Right forelimb (tissue), 1 donor: ENCODE measurements at regions not wholly inside any gene's neighbourhood (a gene's known extent, or its start where the extent isn't known, plus 50 kb on each side); places are given as distances from the start of the nearest gene placed in this dataset.

Experiments used
- DNase-seq: peaks from one replicate; pipeline ENCODE4 v3.0.0-alpha.2; 2018

DNA sequence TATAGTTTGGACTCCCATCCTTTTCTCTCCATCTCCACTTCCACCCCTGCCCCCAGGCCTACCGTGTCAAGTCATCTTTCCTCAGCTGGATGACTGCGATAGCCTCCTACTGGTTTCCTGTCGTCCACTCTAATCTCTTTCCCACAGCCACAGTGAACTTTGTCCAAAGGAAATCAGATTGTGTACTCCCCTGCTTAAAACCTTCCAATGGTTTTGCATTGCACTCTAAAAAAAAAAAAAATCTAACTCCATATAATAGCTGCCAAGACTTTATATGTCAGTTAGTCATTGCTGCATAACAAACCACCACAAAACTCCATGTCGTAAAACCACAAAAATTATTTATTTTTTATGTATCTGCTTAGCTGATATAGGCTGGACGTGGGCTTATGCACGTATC lies 160.2 kb upstream of the CCDC68 start:
- no peak for DNase-seq

- DNase-seq, result no peak
Observed at GRCh38 chr18:55119016-55119415, 159.8 kb upstream of the CCDC68 start.

GRCh38 chr18:55116863-55117262 lies 157.6 kb upstream of the CCDC68 start:
- DNase-seq, result no peak

DNA sequence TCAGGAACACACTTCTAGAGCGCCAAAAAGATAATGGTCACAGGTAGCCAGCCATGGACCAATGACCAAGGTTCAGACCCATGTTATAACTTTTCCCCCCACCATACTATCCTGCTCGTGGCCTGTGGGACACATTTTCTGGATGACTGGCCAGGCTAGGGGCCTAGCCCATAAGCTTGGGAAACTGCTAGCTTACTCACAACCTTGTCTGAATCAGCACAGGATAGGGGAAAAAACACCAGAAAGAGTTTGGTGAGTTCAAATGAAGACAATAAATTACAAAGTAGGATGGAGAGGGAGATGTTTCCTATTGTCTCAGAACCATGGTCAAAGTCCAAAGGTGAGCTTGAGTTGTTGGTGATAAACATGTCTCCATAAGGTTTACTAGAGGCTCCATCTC lies 156.3 kb upstream of the CCDC68 start:
- DNase-seq, result no peak

DNA sequence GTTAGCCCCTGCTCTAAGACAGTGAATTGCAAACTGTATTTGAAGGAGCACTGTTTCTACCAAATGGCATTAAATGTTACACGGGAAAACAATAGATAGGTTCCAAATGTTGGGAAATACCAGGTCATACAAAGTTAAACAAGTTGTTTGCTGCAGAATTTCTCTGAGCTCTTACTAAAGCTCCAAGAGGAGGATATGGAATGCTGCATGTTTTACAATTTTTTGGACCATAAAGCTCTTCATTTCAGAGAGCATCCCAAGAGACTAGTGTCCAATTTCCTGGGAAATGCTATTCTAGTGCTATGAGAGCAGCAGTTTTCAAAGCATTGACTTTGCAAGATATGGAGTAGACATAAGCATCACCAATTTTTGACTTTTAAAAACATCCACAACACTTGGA lies 155.6 kb upstream of the CCDC68 start:
- DNase-seq, result no peak

DNA sequence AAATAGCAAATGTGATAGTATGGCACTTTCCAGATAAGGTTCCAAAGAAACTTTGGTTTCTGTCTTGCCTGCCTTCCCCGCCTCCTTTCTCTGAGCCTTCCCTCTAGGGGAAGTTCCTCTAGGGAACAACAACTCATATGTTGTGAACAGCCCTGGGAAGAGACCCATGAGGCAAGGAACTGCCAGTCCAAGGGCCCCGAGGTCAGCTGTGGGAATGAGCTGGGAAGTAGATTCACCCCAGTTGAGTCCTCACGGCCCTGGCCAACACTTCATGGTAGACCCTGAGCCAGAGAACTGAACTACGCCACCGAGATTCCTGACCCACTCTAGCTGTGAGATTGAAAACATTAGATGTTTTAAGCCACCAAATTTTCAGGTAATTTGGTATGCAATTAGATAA lies 154.5 kb upstream of the CCDC68 start:
- no peak for DNase-seq

DNA sequence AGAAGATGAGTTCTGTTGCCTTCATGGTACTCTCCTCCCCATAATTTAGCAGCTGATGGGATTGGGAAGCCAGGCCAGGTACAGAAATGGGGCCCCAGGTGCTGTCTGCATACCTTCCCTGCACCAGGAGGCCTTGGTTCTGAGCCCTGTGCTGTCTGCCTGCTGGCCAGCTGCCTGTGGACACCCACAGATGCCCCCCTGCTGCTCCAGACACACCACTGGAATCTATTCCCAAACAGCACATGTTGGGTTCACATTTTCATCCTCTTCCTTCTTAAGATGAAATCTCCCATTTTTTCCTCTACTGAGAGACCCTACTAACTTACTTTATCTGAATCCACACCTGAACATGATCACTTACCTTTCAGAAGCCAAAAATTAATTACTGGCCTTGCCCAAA lies 152.0 kb upstream of the CCDC68 start:
- DNase-seq, result no peak

DNA sequence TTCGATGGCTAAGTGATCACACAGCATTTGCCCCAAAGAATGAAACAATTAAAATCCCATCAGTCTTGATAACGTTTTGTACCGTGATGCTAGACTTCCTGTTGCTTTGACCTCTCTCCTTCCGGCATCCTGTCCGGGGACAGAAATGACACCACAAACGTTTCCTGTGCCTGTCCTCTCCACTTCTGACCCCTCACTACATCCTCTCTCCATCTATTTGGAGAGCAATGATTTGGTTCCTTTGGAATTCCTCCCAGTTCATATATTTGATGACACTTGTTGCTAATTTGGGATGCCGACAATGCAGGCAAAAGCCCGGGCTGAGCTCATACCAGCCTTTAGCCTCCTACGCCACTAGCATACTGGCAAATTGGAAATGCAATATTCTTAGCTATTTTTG lies 151.2 kb upstream of the CCDC68 start:
- DNase-seq, result no peak

DNA sequence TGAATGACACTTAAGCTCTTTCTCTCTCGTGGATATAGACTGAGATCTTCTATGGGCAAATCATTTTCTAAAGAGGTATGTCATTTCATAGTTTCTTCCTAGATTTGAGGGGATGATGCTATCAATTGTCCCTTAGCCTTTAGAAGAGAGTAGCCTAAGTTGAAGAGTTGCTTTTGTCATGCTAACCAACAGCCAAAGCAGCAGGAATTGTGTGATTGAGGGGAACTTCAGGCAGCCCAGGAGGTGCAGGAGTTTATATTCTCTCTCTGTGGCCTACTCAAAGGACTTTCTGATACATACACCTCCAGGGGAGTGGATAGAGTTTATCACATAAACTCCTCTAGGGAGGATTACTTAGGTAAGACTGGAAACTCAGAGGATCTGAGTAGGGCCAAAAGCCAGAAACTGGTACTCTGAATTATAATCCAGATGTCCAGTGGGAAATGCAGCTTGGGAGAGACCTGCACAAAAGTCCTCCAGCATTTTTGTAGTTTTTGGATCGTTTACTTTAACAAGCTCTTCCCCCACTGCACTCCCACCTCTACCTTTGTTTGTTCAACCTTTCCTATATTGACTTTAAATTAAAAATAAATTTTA lies 150.7 kb upstream of the CCDC68 start:
- no peak for DNase-seq

DNA sequence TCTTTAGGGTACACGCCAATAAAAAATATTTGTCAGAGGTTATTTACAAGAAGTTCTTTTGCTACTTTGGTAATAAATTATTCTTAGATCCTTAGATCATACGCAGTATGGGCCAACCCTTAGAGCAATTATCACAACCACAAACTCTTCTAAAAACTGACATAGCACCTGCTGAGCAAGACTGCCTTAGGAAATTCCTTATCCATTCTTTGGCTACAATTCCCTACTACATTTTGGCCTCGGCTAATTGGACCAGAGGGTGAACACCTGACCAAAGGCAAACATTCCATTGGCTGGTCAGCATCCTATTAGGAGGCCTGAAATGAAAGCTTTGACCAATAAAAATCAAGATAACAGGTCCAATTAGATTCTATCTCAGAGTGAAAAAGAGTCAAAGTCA lies 147.6 kb upstream of the CCDC68 start:
- no peak for DNase-seq

GRCh38 chr18:55106466-55106865 lies 147.2 kb upstream of the CCDC68 start:
- no peak for DNase-seq

GRCh38 chr18:55105873-55106272 lies 146.6 kb upstream of the CCDC68 start:
- DNase-seq, result no peak

DNA sequence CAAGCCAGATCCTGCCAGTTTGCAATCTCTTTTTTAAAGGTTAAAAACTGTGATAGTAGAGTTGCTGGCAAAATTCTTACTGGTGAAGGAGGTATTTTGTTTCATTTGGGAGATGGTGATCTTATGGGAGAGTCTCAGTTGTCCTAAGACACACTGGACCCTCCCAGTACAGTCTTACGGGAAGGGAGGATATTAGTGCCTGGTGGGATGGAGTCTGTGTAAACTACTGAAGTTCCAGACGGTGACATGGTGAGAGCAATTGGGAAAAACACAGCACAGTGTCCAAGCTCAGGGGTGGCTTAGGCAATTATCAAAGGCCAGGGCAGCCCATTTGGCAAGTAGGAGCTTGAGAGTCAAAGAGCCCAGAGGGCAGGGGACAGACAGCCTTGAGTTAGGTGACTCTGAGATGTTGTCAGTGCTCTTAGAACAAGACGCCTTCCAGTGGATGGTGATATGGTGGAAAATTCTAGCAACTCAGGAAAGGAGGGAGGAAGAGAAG lies 143.7 kb upstream of the CCDC68 start:
- DNase-seq, result no peak

DNA sequence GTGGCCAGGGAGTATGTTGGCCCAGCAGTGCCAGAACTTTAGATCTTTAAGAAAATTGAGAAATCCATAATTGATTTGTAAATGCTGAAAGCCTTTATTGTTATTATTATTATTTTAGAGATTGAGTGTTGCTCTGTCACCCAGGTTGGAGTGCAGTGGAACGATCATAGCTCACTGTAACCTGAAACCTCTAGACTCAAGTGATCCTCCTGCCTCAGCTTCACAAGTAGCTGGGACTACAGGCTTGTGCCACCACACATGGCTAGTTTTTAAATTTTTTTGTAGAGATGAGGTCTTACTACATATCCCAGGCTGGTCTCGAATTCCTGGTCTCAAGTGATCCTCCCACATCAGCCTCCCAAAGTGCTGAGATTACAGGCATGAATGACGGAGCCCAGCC lies 143.2 kb upstream of the CCDC68 start:
- DNase-seq, result no peak

DNA sequence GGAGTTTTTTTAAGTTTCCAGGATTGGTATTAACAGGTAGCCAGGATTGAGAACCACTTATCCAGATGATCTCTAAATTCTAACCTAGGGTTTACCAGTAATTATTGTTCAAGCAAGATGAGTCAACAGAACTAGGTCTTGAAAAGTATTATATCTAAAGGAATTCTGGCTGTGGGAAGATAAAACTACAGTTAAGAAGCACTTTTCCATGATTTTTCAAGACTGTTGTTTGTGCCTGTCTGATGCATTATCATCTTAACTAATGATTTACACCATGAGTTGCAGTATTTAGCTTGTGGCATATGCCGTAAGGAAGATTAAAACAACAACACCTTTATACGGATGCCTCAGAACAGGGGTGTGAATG lies 142.2 kb upstream of the CCDC68 start:
- no peak for DNase-seq

GRCh38 chr18:55100817-55101457 lies 141.7 kb upstream of the CCDC68 start:
- DNase-seq, result no peak

DNA sequence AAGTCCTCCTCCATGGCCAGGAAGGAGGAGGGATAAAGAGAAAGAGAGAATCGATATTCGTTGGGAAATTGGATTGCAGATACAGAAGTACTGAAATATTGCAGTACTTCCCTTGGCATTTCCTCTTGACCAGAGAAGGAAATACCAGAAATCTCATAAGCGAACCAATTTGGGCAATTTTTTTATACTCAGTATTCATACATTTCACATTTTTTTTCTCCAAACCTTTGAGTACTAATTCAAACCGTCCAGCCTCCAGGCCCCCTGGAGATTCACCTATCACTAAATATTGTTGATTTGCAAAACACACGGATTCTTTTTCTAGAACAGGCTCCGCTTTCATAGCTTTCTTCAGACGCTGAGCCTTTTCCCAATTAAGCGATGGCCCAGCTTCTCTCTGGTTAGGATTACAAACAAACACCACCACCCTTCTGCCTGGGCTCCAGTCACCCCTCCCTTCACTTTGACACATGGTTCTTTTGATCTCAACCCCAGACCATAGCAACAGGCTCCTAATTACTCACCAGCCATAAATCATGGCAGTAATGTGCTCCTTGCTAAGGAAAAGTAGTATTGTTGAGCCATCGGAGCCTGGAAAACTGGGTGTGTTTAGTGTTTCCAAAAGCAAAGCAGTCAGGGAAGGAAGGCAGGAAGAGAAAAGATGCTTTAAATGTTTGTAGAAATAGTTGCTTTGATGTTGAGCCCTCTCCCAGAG lies 138.4 kb upstream of the CCDC68 start:
- no peak for DNase-seq

- DNase-seq, result peak; percentile 49
Observed at GRCh38 chr18:55096263-55096951, 137.1 kb upstream of the CCDC68 start.

DNA sequence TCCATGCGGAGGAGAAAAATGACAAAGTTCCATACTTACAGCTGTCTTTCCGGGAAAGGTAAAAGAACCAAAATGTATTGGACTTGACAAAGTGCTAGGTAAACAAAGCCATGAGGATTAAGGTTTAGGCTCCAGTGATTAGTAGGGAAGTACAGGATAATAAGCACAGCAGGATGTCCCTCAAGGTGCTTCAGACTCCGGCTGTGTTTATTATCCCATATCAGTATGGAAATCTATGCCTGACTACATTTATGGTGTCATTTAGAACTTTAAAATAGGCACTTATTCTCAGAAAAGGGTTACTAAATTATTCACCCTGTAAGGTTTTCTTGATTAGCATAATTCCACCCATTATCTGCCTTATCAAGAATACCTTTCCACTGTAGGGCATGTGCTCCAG lies 136.3 kb upstream of the CCDC68 start:
- no peak for DNase-seq

GRCh38 chr18:55093808-55094207 lies 134.5 kb upstream of the CCDC68 start:
- DNase-seq, result no peak

- no peak for DNase-seq
Observed at GRCh38 chr18:55093295-55093694, 134.0 kb upstream of the CCDC68 start.

DNA sequence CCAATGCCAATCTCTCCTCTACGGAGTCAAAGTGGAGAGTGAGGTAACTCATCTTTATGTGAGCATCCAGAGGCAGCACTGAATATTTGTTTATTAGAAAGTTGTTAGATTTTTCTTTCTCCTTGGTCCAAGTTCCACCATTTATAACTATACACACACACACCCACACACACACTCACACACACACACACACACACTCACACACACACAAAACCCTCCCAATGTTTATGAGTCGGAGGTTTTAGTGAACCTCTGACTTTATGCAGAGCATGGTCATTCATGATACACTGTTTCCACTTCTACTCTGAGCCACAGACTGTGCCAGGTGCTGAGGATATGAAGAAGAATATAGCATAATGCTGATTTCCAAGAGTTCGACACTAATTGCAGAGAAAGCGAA lies 132.9 kb upstream of the CCDC68 start:
- DNase-seq, result no peak

GRCh38 chr18:55090564-55091188 lies 131.4 kb upstream of the CCDC68 start:
- no peak for DNase-seq
